GM21390 (cell line): ENCODE measurements at regions not wholly inside any gene's neighbourhood (a gene's known extent, or its start where the extent isn't known, plus 50 kb on each side); places are given as distances from the start of the nearest gene placed in this dataset.
"Not testable (repeated sequence)": the region's sequence is repeated elsewhere in the genome, so short reads cannot be mapped to it uniquely, and the experiment has no call there.

ENCODE experiments used
- ATAC-seq: cut with Tn5 transposase; IDR thresholded peaks from one replicate; pipeline ENCODE4 v1.9.1; 2021; ENCODE audit not compliant: unreplicated experiment

DNA sequence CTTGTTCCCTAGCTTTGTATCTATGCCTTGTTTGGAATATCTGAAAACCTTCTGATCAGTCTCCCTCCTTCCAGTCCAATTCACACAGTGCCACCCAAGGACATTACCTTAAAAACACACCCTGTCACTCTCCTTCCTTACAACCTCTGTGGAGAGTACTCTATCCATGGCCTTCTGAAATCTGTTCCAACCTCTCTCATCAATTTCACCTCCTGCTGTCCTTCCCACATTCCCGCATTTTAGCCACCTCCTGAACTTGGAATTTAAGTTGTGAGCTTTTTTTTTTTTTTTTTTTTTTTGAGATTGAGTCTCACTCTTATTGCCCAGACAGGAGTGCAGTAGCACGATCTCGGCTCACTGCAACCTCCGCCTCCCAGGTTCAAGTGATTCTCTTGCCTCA lies 824.8 kb downstream of the METTL15 start:
- no peak for ATAC-seq

DNA sequence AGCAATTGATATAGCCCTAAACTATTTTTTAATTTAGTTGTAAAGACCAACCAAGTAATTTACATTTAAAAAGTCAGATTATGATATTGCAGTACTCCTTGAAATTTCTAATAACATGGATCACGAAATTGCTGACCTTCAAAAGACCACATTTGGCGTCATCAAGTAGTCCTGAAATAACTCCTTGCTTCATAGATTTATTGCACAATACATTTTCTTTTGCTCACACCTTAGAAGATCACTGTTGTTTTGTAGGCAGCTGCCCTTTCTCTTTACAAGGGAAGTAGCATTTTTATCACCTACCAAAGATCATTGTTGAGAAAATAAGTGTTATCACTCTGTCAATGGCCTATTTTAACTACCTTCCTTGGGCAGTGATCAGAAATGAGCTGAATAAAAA lies 815.8 kb downstream of the METTL15 start:
- no peak for ATAC-seq

DNA sequence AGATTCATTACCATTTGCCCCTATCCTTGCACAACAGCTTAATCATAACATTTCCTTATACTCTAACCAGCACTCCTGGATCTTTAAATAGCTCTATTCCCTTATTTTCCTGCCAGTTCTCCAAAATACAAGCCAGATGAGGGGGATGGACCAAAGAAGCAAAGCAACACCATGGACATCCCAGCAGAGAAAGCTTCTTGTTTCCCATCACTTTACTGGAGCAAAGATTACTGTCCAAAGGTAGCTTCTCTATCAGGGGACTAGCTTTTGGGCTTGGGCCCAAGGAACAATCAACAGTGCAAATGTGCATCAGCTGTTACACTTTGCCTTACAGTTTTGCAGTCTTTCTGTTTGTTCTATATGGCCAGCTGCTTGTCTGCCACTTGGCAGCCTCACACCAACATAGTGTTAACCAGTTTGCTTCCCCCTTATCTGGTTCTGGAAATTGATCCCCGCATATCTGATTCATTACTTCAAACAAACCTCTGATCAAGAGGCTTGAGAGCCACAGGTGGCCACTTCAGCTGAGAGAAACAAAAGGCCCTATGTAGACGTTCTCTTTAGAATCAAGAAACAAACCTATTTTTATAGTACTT lies 814.3 kb downstream of the METTL15 start:
- ATAC-seq, result no peak

DNA sequence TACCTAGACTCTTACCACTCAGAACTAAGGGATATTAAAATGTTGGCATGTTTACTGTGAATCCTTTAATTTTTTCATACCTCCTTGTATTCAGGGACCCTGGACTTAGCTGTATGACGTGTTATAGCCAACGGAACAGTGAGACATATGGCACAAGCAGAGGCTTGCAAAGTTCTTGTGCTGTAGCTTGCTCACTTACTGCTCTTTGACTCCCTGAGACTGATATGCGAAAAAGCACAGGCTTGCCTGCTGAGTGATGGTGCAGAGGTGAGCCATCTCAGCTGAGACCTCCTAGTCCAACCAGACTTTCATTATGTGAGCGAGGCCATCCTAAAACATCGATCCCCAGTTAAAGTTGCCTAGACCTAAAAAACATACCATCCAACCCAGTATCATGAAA lies 811.0 kb downstream of the METTL15 start:
- ATAC-seq, result no peak

DNA sequence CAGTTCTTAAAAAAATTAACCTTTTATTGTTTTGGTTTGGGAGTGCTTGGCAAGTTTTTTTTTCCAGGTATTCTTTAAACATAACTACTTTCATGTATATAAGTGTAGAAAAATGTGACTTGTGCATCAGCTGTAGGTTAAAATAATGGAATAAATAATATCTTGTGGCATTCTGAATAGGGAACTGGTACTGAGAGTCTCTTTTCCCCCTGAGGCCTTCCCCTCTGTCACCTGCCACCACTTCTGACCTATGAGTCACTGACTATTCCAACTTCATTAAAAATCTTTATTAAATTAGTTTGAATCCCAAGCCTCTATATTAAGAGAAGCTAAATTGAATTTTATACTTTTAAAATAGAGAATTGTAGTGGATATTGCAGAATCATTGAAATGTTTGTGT lies 805.7 kb downstream of the METTL15 start:
- no peak for ATAC-seq

DNA sequence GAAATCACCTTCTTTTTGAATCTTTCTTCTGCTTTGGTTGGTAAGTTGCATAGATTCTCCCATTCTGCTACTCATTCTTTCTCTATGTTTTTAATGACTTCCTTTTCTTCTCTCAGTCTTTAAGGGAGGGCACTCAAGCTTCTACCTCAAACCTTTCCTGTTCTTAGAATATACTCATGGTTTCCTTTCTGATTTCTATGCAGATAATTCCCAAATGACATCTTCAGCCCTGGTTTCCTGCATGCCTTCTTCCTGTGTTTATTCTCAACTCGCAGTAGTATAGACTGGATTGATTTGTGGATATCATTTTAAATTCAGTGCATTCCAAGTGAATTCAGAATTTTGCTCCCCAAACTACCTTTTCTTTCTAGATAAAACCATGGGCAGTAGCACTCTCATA lies 803.6 kb downstream of the METTL15 start:
- ATAC-seq, result no peak

DNA sequence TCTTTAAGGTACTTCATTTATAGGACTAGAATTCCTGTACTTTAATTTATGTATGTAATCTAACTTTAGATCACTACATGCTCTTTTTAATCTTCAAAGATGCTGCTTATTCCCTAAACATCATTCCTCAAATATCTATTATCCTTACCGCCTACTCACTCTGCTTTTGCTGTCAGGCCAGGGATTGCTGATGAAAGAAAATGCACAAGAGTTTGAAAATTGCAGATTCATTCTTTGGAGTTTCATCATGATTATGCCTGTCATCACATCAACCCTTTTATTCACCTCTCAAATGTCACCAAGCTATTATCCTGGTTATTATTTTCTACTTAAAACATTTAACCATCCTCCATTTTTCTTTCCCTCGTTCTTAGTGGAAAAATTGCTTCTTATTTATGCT lies 802.7 kb downstream of the METTL15 start:
- ATAC-seq, result no peak

DNA sequence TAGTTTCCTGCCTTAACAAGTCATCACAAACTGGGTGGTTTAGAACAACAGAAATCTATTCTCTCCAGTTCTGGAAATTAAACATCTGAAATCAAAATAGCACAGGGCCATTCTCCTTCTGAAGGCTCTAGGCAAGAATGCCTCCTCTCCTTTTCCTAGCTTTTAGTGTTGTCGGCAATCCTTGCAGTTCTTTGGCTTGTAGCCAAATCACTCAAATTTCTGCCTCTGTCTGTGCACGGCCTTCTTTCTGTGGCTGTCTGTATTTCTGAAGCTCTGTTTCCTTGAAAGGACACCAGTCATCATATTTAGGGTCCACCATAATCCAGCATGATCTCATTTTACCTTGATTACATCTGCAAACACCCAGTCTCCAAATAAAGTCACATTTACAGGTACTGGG lies 795.5 kb downstream of the METTL15 start:
- ATAC-seq, result no peak

DNA sequence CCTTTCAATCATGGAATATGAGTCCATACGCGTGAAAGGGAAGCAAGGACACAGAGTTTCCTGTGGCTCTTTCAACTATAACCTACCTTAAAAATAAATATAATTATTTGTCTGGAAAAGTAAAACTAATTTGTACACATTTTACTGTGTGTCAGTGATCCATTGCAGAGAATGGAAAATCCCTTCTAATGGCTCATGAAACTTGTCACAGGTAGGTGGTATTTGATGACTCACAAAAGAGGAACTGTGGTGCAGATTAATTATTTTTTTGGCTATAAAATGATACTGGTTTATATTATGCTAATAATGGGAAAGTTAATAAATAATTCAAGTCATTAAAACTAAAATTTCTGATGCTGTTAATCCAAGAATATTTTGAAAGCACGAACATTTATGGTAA lies 792.2 kb downstream of the METTL15 start:
- ATAC-seq, result no peak

DNA sequence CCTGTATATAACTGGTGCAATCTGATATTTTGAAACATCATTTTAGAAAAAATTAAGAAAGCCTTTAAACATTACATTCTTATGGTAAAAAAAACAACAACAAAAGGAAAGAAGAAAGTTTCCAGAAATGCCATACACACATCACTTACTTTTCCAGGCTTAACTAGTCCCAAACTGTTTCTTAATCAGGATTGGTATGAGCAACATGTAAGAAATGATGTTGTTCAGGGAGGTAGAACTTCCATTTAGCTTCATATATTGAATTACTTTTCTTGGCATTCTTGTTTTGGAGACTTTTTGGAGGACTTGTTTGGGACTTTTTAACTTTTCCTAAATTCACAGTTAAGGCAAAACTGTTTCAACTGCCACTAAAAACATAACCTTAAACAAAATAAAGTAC lies 791.5 kb downstream of the METTL15 start:
- no peak for ATAC-seq

DNA sequence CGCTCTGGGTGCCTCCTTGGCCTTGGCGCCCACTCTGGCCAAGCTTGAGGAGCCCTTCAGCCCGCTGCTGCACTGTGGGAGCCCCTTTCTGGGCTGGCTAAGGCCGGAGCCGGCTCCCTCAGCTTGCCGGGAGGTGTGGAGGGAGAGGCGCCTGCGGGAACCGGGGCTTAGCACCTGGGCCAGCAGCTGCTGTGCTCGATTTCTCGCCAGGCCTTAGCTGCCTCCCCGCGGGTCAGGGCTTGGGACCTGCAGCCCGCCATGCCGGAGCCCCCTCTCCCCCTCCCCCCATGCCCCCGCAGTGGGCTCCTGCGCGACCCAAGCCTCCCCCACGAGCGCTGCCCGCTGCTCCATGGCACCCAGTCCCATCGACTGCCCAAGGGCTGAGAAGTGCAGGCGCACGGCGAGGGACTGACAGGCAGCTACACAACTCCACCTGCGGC lies 782.4 kb downstream of the METTL15 start:
- not testable (repeated sequence) for ATAC-seq

DNA sequence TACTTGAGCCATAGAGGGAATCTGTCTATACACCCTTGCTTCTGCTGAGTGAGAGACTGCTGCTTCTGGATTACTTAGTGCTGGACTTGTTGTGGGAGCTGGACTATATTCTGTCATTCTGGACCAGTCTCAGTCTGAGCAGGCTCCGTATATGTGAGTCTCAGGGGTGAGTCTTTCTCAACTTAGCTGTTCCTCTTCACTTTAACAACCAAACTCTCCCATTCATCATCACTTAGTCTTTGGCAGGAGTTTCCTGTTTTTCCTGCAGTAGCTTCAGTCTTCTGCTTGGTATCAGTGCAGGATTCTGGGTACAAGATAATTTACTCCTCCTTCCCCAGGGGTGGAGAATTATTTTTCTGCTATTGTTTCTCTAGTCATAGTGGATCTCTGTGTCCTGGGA lies 779.5 kb downstream of the METTL15 start:
- no peak for ATAC-seq

DNA sequence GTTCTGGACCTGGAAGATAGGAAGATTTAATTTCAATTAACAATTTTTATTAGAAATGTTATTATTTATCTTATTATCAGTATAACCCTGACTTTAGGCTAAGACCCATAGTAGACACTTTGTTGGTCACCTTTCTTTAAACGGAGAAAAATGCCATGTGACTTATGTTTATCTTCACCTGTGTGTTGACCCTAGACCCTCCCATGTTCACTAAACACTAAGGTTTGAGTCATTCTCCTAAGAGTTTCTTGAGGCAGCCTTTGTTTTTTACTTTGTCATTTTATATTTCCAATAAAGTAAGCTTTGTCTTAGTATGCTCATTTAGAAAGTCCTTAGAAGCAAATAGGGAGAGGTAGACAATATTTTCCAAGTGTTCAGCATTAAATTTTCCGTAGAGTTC lies 771.7 kb downstream of the METTL15 start:
- ATAC-seq, result no peak

DNA sequence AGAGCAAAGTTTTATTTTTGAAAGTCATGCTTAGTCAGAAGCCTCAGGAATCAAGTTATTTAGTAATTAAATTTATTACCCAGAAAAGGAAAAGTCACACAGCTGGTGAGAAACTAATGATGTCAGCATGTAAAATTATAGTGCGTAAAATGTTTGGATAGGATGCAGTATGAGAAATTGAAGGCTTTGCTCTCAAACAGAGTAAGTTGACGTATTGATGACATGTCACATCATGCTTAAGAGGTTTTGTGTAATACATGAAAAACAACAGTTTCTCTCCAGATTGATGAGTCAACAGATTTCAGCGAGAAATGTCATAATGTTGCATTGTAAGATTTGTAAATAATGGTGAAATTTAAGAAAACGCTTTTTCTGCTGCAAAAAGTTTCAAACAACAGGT lies 769.8 kb downstream of the METTL15 start:
- no peak for ATAC-seq

DNA sequence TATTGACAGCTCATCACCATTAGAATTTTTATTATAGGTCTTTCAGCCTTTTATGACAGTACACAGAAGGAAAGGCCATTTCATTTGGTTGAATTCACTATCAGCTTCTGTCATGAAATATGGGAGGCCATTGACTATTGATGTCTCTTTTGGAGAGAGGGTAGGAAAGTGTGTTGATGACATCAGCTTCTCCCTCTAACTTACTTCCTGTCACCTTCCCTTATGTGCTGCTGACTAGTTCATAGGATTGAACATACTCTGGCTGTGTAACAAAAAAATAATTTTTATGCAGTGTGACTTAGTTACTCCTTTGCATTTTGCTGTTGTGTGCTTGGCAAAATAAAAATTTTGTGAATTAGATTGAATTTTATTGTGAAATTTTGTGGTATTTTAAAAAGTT lies 769.2 kb downstream of the METTL15 start:
- no peak for ATAC-seq

DNA sequence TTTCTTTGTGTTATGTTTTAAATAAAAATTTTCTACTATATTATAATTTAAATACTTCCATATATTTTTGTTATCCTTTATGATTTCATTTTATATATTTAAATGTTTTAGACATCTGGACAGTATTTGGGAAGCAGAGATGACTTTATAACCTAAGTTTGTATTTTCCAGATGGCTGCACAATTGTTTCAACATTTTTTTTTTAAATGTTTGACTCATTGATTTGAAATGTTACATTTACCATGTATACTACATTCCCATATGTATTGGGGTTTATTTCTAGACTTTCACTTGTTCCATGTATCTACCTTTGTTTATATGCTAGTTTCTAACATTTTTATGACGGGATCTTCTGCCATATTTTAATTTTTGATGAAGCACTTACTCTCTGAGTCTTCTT lies 766.5 kb downstream of the METTL15 start:
- ATAC-seq, result no peak

DNA sequence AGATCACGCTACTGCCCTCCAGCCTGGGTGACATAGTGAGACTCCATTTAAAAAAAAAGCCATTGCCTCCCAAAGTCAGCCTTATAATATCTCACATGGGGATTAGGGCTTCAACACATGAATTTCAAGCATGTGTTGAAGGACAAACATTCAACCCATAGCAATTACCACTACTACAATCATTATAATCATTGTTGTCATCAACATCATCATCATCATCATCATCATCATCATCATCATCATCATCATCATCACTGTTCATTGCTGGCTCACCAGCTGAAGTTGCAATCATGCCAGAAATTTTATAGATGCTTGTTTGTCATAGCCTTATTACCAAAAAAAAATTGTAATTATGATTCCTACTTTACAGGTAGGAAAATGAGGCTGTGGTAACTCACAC lies 762.9 kb downstream of the METTL15 start:
- ATAC-seq, result no peak

DNA sequence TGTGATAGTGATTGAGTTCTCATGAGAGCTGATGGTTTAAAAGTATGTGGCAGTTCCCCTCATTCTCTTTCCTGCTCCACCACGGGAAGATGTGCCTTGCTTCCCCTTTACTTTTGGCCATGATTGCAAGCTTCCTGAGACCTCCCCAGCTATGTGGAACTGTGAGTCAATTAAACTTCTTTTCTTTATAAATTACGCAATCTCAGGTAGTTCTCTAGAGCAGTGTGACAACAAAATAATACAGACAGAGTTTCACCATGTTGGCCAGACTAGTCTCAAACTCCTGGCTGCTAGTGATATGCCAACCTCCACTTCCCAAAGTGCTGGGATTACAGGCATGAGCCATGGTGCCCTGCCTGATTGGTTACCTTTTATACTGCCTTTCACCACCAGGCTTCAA lies 755.2 kb downstream of the METTL15 start:
- no peak for ATAC-seq

DNA sequence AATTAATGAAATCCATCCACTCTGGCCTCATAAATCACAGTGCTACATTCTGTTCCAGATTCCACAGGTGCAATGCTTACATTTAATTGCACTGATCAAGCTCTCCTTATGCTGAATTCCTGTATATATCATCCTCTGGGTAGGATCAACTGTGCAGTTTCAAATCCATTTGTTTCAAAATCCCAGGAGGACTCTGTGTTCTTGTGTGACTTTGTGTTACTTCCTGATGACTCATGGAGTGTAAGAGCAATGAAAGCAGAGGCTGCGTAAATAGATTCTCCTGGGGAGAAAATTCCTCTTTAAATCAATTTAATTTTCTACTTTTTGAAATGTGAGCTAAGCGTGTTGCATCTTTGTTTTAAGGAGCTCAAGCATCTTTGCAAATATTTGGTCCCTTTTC lies 752.7 kb downstream of the METTL15 start:
- ATAC-seq, result no peak

DNA sequence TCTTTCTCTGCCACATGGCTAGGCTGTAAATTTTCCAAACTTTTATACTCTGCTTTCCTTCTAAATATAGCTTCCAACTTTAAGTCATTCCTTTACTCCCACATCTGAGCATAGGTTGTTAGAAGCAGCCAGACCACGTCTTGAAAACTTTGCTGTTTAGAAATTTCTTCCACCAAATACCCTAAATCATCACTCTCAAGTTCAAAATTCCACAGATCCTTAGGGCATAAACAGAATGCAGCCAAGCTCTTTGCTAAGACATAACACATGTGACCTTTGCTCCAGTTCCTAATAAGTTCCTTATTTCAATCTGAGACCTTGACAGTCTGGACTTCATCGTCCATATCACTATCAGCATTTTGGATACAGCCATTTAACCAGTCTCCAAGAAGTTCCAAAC lies 749.9 kb downstream of the METTL15 start:
- ATAC-seq, result no peak

DNA sequence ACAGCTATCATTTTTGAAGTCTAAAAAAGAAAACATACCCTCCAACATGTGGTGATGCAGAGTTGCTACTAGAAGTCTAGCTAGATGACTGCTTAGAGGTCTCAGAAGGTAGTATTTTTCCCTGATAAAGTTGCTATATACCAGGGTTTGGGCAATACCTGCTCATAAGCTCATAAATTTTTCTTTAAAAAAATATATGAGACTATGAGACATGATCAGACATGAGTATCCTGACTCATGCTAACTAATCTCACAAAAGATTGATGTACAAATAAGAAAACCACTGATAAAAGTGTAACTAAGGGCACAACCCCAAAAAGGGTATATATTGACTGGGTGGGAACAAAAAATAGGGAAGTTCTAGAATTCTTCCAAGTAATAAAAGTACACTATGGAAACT lies 740.9 kb downstream of the METTL15 start:
- ATAC-seq, result no peak

DNA sequence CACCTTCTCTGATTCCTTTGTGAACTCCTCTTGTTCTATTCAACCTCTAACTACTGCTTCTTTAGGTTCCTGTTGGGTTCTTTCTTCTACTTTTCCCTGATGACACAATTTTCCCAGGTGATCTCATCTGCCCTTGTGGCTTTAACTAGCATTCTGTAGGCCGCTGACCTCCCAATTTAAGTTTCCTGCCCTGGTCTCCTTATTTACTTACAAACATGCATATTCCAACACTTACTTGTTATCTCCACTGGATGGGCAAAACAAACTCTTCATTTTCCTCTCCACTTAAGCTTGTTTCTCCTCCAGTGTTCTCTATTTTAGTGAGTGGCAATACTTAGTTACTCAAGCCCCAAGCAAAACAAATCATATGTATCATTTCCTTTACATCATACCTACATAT lies 734.5 kb downstream of the METTL15 start:
- no peak for ATAC-seq

DNA sequence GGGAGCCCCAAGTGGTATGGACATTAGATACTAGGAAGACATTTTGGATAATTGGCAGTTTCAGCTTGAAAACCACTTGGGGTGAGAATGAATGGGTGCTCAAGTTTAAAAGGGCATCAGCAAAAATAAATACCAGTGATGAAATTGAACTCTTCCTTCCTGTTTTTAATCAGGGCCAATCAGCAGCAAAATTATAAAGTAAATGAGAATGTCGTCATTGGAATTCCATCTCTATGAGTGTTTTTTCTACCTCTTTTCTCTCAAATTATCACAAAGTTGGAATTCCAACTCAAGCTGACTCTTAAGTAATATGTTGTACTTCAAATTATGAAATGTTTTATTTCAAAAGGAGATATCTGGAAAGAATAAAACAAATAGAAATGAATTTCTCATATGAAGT lies 730.6 kb downstream of the METTL15 start:
- ATAC-seq, result no peak

DNA sequence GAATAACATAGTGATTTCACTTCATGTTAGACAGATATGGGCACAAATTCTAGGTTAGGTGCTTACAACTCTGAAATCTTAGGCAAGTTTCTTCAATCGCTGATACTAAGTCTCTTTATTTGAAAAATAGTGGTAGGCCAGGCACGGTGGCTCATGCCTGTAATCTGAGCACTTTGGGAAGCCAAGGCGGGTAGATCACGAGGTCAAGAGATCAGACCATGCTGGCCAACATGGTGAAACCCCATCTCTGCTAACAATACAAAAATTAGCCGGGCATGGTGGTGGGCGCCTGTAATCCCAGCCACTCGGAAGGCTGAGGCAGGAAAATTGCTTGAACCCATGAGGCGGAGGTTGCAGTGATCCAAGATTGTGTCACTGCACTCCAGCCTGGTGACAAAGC lies 729.4 kb downstream of the METTL15 start:
- ATAC-seq, result no peak
